Epidermal melanocyte (primary cell): ENCODE measurements at regions not wholly inside any gene's neighbourhood (a gene's known extent, or its start where the extent isn't known, plus 50 kb on each side); places are given as distances from the start of the nearest gene placed in this dataset.

ENCODE experiments used
- DNase-seq: peaks from one replicate; pipeline ENCODE4 v3.0.0; 2011; ENCODE audit warnings: low spot score; ENCODE audit not compliant: insufficient read length

- no peak for DNase-seq
These were observed 97.8 kb downstream of the AQP9 start for GRCh38 chr15:58235961-58236360.

- no peak for DNase-seq
These were observed 102.2 kb downstream of the AQP9 start for GRCh38 chr15:58240191-58240932.

DNA sequence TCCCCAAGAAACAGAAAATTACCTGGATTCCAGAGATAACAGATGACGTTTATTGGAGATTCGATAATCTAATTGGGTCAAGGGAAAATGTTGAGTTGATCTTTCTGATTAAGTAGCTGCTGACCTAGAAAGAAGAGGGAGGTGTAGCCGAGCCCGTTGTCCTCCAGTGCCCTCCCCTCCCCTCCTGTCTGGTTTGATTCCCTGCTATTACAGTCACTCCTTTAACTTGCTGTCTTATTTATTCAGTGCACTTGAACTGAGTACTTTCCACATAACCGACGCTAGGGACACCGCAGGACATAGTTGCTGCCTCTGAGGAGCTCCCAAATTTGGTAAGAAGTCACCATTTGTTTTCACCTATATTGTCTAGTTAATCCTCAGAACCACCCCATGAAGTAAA lies 103.7 kb downstream of the AQP9 start:
- DNase-seq: no peak

DNA sequence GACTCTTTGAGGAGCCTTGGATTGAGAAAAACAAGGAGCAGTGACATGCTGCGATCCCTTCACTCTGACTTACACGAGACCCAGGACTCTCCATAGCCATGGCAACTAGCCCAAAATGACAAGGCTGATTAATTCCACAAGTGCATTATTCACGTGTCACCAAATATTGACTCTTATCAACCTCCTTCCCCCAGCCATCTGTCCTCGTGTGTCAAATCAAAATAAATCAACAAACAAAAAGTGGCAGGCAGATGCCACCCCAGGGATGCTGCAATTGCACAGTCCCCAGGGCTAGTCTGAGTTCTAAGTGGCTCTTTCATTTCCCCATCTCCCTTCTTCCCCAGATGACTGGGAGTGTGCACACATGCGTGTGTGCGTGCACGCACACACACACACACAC lies 104.9 kb downstream of the AQP9 start:
- no peak for DNase-seq

GRCh38 chr15:58244536-58244935 lies 106.4 kb downstream of the AQP9 start:
- DNase-seq: no peak

DNA sequence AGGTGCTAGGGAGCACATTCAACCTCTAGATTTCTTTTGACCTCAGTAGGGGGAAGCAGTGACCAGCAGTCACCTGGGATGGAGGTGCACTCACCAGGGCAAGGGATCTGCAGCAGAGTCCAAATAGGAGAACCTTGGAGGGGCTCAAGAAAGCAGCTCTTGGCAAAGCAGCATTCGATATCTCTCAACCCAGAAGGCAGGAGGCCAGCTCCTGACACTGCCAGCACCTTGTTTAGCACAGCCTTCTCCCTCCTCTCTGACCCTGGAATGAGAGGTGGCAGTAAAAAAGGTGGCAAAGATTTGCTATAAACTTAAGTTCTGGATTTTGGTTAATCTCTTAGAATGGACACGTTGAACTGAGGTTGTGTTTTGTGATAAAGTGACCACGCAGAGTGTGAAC lies 107.9 kb downstream of the AQP9 start:
- DNase-seq: no peak

GRCh38 chr15:58247855-58248842 lies 110.0 kb downstream of the AQP9 start:
- DNase-seq: no peak

DNA sequence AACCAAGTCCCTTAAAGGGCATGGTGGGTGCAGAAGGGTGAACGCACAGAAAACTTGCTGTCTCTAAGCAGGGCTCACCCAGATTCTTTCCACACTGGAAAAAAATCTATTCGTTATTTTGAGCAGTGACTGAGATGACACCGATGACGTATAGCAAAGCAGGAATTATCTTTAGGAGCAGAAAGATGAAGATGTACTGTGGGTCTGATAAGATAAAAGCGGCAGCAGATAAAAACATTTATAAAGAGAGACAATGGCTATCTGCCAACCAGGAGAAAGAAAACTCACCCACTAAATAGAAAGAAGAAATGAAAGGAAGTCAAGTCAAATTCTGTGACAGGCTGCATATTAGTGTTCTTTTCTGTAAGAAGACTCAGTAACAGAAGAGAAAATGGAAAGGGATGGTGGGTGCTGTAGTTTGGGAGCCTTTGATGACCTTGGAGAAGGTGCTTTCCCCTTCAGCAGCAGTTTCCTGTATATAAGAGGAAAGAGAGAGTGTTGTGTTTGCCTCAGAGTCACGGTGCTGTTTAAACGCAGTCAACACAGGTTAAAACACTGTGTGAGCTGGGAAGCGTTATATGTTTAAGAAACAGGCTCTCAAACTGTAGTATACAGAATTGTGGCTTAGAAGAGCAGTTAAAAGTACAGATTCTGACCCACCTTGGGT lies 111.6 kb downstream of the AQP9 start:
- DNase-seq: no peak

GRCh38 chr15:58252586-58253323 lies 114.6 kb downstream of the AQP9 start:
- DNase-seq: no peak

DNA sequence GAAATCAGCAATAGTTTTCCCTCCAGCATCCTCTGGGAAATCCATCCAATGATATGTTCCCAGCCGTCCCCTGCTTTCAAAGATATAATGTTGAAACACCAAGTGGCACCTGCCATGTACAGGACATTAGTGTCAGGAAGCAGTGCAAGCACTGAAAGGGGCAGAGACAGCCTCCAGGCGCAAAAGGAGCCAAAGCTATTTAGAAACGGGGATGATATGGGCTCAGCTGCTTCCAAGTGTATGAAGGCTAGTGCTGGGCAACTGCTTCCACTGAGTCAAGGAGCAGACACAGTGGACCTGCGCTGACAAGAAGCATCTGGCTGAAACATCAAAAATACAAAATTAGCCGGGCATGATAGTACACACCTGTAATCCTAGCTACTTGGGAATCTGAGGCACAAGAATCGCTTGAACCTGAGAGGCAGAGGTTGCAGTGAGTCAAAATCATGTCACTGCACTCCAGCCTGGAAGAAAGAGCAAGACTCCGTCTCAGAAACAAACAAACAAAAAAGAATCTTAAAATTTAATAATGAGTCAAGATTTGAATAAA lies 119.7 kb downstream of the AQP9 start:
- no peak for DNase-seq

DNA sequence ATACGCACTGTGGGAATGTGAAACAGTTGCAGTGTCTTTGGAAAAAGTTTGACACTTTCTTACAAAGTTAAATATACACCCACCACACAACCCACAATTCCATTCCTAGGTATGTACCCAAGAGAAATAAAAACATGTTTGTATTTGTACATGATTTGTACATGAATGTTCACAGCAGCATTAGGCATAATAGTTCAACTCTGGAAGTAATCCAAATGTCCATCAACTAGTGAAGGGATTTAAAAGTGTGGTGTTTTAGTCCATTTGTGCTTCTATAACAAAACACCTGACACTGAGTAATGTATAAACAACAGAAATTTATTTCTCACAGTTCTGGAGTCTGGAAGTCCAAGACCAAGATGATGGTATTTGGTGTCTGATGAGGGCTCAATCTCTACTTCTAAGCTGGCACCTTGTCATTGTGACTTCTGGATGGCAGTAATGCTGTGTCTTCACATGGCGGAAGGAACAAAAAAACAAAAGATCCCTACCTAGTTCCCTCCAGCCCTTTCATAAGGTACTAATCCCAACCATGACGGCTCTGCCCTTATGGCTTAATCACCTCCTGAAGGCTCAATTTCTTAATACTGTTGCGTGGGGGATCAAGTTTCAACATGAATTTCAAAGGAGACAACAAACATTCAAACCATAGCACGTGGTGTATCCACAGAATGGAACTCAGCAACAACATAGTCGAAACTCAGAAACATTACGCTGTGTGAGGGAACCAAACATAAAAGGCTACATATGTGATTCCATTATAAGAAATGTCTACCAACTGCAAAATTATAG lies 120.5 kb downstream of the AQP9 start:
- DNase-seq: no peak

GRCh38 chr15:58260205-58260724 lies 122.1 kb downstream of the AQP9 start:
- no peak for DNase-seq

DNA sequence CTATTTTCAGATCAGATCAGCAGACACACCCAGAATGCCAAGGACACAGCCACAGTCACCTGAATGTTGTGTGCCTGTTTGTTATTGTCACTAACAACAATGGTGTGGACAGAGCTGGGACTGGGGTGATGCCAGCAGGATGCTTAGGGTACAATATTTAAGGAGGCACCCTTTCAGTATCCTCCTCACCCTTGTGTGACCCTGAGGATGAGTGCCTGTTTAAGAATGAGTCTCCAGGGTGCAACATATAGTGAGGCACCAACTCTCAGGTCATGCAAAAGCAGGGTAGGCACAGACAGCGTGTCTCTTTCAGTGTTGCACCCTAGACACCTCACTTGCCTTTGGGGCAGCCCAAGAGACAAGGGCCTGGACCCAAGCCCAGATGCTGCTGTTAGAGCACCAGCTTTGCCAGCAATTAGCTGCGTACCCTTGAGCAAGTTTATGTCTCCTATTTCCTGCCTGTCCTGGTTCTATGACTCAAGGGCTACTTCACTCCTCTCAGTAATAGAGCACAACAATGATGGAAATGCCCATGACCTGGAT lies 122.6 kb downstream of the AQP9 start:
- DNase-seq: no peak

GRCh38 chr15:58261368-58261767 lies 123.2 kb downstream of the AQP9 start:
- no peak for DNase-seq

- DNase-seq: no peak
These were observed 126.1 kb downstream of the AQP9 start for GRCh38 chr15:58264053-58264971.

- DNase-seq: no peak
These were observed 128.9 kb downstream of the AQP9 start for GRCh38 chr15:58267051-58267450.

- DNase-seq: no peak
These were observed 130.6 kb downstream of the AQP9 start for GRCh38 chr15:58268746-58269267.
